ENCODE measurements at regions not wholly inside any gene's neighbourhood (a gene's known extent, or its start where the extent isn't known, plus 50 kb on each side); places are given as distances from the start of the nearest gene placed in this dataset.

DNA sequence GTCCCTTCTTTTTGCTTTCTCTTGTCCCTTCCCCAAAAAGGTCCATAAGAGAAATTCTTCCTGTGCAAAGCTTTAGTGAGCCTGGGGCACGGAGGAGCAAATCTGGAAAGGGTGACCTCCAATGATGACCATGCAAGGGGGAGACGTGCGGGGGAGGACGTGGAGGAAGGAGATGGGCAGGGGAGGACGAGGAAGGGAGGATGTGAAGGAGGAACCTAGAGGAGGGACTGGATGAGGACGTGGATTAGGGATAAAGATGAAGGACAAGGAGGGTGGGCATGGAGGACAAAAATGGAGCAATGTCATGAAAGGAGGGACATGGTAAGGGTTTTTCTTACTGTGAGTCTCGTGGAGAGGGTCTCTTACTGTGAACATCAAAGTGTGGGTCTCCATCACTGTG is 139.5 kb downstream of the ERMARD start:
- Histone ChIP-seq H3K36me3 (ENCODE audit: control insufficient read depth in 5 of 5, insufficient read depth in 5 of 5, low read length in 5 of 5) (no peaks in the 10 kb centered on the region), H3K27ac (ENCODE audit: low read depth, low read length) (no peak overlapping the region), H3K27me3 (ENCODE audit: control insufficient read depth in 5 of 5, insufficient read depth in 4 of 5, low read length in 5 of 5) (peaks cover 0 to 9% (median 0%) of the 10 kb centered on the region in 5 donors), H3K9me3 (ENCODE audit: control insufficient read depth in 5 of 5, low read length in 5 of 5) (peaks cover 0 to 9% (median 0%) of the 10 kb centered on the region in 5 donors), H3K9ac (ENCODE audit: low read length in 5 of 5) (no peak overlapping the region), H3K4me1 (ENCODE audit: control insufficient read depth in 5 of 5, insufficient read depth in 5 of 5, low read length in 5 of 5) (no peaks in the 10 kb centered on the region), H3K4me3 (ENCODE audit: low read depth in 1 of 5, low read length in 5 of 5) (no peak overlapping the region)

DNA sequence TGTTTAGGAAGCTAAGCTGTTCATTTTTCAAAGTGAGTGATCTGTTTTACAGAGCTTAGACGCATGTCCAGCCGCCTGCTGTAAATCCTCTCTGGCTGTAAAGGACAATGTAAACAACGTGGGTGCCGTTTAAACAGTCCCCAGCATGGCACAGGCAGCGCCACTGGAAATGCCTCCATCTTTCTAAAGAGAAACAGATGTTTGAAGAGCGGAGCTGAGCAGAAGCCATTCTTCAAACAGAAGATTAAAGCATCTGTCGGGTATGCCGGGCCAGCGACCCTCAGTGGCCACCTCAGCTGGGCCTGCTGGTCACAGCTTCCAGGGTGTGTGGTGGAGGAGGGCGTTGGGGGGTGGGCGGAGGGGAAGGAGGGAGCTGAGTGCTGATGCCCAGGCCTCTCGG is 138.6 kb downstream of the ERMARD start:
- H3K9me3 ChIP-seq (ENCODE audit: control insufficient read depth in 5 of 5, low read length in 5 of 5): peaks cover 0 to 15% (median 3%) of the 10 kb centered on the region in 5 donors

DNA sequence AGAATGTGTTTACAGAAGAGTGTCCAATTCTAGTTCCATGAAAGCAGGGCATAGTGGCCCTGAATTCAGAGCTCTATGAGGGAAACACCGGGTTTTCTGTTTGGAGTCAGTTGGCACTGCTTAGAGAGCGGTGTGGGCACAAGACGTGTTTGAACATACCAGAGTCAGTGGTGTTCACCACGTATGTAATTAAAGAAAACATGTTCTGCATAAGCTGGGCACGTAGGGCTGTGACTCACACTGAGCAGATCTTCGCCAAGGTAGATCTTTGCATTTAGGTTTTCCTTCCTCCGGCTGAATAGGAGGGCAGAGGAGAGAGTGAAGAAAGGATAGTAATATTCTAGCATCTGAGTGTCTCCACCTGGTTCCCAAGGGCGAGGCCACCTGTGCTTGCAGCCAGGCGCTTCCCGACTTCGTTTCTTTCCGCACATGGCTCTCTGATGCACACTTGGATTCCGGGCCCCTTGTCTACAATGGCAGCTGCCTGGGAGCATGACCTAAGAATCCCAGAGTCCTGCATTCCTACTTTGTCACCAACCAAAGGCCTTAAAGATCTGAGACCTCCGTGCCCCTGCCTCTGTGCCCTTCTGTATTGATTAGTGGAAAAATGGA is 136.2 kb downstream of the ERMARD start:
- H3K9me3 ChIP-seq (ENCODE audit: control insufficient read depth in 5 of 5, low read length in 5 of 5): peaks cover 0 to 15% (median 4%) of the 10 kb centered on the region in 5 donors
- H3K9ac ChIP-seq (ENCODE audit: low read length in 5 of 5): no peak overlapping the region
- H3K4me3 ChIP-seq (ENCODE audit: low read depth in 1 of 5, low read length in 5 of 5): no peak overlapping the region
- no peaks in the 10 kb centered on the region for H3K4me1 ChIP-seq (ENCODE audit: control insufficient read depth in 5 of 5, insufficient read depth in 5 of 5, low read length in 5 of 5)
- no peak overlapping the region for H3K27ac ChIP-seq (ENCODE audit: low read depth, low read length)
- peaks cover 0 to 13% (median 3%) of the 10 kb centered on the region in 5 donors for H3K27me3 ChIP-seq (ENCODE audit: control insufficient read depth in 5 of 5, insufficient read depth in 4 of 5, low read length in 5 of 5)
- no peaks in the 10 kb centered on the region for H3K36me3 ChIP-seq (ENCODE audit: control insufficient read depth in 5 of 5, insufficient read depth in 5 of 5, low read length in 5 of 5)

More for the DNA sequence above, 138.6 kb downstream of the ERMARD start:
- Histone ChIP-seq H3K27me3 (ENCODE audit: control insufficient read depth in 5 of 5, insufficient read depth in 4 of 5, low read length in 5 of 5) (peaks cover 0 to 9% (median 0%) of the 10 kb centered on the region in 5 donors), H3K36me3 (ENCODE audit: control insufficient read depth in 5 of 5, insufficient read depth in 5 of 5, low read length in 5 of 5) (no peaks in the 10 kb centered on the region), H3K9ac (ENCODE audit: low read length in 5 of 5) (no peak overlapping the region), H3K4me1 (ENCODE audit: control insufficient read depth in 5 of 5, insufficient read depth in 5 of 5, low read length in 5 of 5) (no peaks in the 10 kb centered on the region), H3K4me3 (ENCODE audit: low read depth in 1 of 5, low read length in 5 of 5) (no peak overlapping the region), H3K27ac (ENCODE audit: low read depth, low read length) (no peak overlapping the region)

DNA sequence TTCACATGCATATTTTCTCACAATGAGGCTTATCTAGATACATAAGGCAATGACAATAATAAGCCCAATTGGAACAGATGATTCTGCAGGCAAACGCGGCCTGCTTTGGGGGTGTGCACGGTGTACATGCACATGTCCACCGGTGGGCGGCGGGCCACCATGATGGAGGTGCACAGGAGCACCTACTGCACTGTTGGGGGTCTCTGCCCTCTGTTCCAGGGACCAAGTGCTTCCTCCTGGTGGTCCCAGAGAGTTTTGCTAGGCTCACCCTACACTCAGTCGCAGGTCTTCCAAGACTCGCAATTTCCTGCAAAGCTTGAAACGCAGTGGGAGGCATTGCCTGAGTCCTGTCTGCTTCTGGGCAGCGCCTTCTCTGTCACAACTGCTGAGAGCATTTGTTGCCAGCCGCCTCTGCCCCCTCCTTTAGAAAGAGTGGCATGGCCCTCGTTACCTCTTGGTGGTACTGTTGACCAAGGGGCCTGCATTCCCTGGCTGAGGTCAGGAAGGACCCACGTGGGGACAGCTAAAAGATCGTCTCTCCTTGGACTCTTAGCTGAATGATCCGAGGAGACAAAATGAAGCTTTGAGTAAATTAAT is 135.3 kb downstream of the ERMARD start:
- Histone ChIP-seq H3K9ac (ENCODE audit: low read length in 5 of 5) (no peak overlapping the region), H3K4me1 (ENCODE audit: control insufficient read depth in 5 of 5, insufficient read depth in 5 of 5, low read length in 5 of 5) (no peaks in the 10 kb centered on the region), H3K4me3 (ENCODE audit: low read depth in 1 of 5, low read length in 5 of 5) (no peak overlapping the region), H3K36me3 (ENCODE audit: control insufficient read depth in 5 of 5, insufficient read depth in 5 of 5, low read length in 5 of 5) (no peaks in the 10 kb centered on the region), H3K9me3 (ENCODE audit: control insufficient read depth in 5 of 5, low read length in 5 of 5) (peaks cover 0 to 13% (median 4%) of the 10 kb centered on the region in 5 donors), H3K27me3 (ENCODE audit: control insufficient read depth in 5 of 5, insufficient read depth in 4 of 5, low read length in 5 of 5) (peaks cover 0 to 20% (median 5%) of the 10 kb centered on the region in 5 donors), H3K27ac (ENCODE audit: low read depth, low read length) (no peak overlapping the region)

DNA sequence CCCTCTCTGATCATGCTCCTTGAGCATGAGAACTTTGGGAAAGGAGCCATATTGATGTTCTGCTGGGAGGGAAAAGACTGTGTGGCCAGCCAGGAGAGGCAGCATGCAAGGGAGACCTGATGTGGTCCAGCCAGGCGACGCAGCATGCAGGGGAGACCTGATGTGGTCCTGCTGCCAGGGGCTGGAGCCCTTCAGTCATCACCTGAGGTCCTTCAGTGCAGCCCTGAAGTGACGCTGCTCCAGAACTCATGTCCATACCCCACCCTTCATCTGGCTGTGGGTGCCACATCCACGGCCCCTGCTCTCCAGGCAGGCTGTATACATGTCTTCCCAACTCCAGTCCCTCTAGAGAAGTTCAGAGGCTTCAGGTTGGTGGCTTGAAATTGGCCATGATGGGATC is 134.4 kb downstream of the ERMARD start:
- Histone ChIP-seq H3K36me3 (ENCODE audit: control insufficient read depth in 5 of 5, insufficient read depth in 5 of 5, low read length in 5 of 5) (no peaks in the 10 kb centered on the region), H3K27ac (ENCODE audit: low read depth, low read length) (no peak overlapping the region), H3K9ac (ENCODE audit: low read length in 5 of 5) (no peak overlapping the region), H3K27me3 (ENCODE audit: control insufficient read depth in 5 of 5, insufficient read depth in 4 of 5, low read length in 5 of 5) (peaks cover 0 to 20% (median 5%) of the 10 kb centered on the region in 5 donors), H3K4me3 (ENCODE audit: low read depth in 1 of 5, low read length in 5 of 5) (no peak overlapping the region), H3K9me3 (ENCODE audit: control insufficient read depth in 5 of 5, low read length in 5 of 5) (peaks cover 0 to 8% (median 4%) of the 10 kb centered on the region in 5 donors), H3K4me1 (ENCODE audit: control insufficient read depth in 5 of 5, insufficient read depth in 5 of 5, low read length in 5 of 5) (no peaks in the 10 kb centered on the region)

DNA sequence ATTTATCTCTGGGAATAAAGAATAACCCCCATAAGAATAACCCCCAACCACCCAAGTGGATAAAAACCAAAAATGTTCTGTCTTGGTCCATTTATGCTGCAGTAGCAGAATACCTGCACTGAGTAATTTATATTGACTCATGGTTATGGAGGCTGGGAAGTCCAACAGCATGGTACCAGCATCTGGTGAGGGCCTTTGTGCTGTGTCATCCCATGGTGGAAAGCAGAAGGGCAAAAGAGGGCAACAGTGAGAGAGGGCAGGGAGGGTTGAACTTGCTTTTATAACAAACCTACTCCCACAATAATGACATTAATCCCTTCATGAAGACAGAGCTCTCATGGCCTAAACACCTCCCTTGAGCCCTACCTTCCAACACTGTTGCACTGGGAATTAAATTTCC is 133.7 kb downstream of the ERMARD start:
- H3K4me1 ChIP-seq (ENCODE audit: control insufficient read depth in 5 of 5, insufficient read depth in 5 of 5, low read length in 5 of 5): no peaks in the 10 kb centered on the region
- no peak overlapping the region for H3K9ac ChIP-seq (ENCODE audit: low read length in 5 of 5)
- H3K36me3 ChIP-seq (ENCODE audit: control insufficient read depth in 5 of 5, insufficient read depth in 5 of 5, low read length in 5 of 5): no peaks in the 10 kb centered on the region
- no peak overlapping the region for H3K4me3 ChIP-seq (ENCODE audit: low read depth in 1 of 5, low read length in 5 of 5)
- peaks cover 0 to 8% (median 4%) of the 10 kb centered on the region in 5 donors for H3K9me3 ChIP-seq (ENCODE audit: control insufficient read depth in 5 of 5, low read length in 5 of 5)
- peaks cover 0 to 20% (median 5%) of the 10 kb centered on the region in 5 donors for H3K27me3 ChIP-seq (ENCODE audit: control insufficient read depth in 5 of 5, insufficient read depth in 4 of 5, low read length in 5 of 5)
- no peak overlapping the region for H3K27ac ChIP-seq (ENCODE audit: low read depth, low read length)

DNA sequence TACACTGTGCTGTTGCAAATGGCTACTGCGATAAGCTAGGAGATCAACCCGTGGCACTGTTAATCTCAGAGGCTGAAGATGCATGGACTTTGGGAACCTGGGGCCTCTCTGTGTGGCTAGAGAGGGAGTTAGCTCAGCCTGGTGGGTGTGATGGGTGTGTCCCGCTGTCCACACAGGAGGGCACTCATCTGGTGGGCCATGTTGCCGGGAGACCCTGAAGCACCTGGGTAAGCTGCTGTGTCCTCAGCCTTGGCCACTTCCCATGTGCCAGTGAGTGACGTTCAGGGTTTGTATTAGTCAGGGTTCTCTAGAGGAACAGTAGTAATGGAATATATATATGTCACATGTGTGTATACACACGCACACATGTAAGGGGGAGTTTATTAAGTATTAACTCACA is 132.7 kb downstream of the ERMARD start:
- Histone ChIP-seq H3K4me3 (ENCODE audit: low read depth in 1 of 5, low read length in 5 of 5) (no peak overlapping the region), H3K27ac (ENCODE audit: low read depth, low read length) (no peak overlapping the region), H3K27me3 (ENCODE audit: control insufficient read depth in 5 of 5, insufficient read depth in 4 of 5, low read length in 5 of 5) (peaks cover 0 to 20% (median 10%) of the 10 kb centered on the region in 5 donors)

DNA sequence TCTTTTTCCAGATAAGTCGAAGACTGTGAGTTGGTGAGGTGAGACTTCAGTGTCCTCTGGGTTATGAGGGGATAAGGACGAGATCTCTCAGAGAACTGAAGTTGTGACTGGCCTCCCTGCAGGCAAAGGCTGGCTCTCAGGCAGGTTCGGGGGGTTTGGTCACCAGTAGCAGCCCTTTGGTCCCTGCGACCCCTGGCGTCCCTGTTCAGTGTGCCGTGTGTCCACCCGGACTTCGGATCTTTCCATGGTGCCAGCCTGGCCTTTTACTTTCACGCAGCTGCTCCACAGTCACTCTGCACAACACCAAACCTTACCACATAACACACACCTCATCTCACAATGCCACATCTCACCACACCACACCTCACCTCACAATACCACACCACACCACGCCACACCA is 131.9 kb downstream of the ERMARD start:
- Histone ChIP-seq H3K27me3 (ENCODE audit: control insufficient read depth in 5 of 5, insufficient read depth in 4 of 5, low read length in 5 of 5) (peaks cover 0 to 19% (median 10%) of the 10 kb centered on the region in 5 donors), H3K4me3 (ENCODE audit: low read depth in 1 of 5, low read length in 5 of 5) (no peak overlapping the region), H3K36me3 (ENCODE audit: control insufficient read depth in 5 of 5, insufficient read depth in 5 of 5, low read length in 5 of 5) (no peaks in the 10 kb centered on the region), H3K27ac (ENCODE audit: low read depth, low read length) (no peak overlapping the region), H3K9ac (ENCODE audit: low read length in 5 of 5) (no peak overlapping the region), H3K4me1 (ENCODE audit: control insufficient read depth in 5 of 5, insufficient read depth in 5 of 5, low read length in 5 of 5) (peaks cover 0 to 4% (median 0%) of the 10 kb centered on the region in 5 donors), H3K9me3 (ENCODE audit: control insufficient read depth in 5 of 5, low read length in 5 of 5) (peaks cover 0 to 8% (median 4%) of the 10 kb centered on the region in 5 donors)

More for the DNA sequence above, 132.7 kb downstream of the ERMARD start:
- H3K4me1 ChIP-seq (ENCODE audit: control insufficient read depth in 5 of 5, insufficient read depth in 5 of 5, low read length in 5 of 5): no peaks in the 10 kb centered on the region
- H3K9me3 ChIP-seq (ENCODE audit: control insufficient read depth in 5 of 5, low read length in 5 of 5): peaks cover 0 to 8% (median 4%) of the 10 kb centered on the region in 5 donors
- no peak overlapping the region for H3K9ac ChIP-seq (ENCODE audit: low read length in 5 of 5)
- H3K36me3 ChIP-seq (ENCODE audit: control insufficient read depth in 5 of 5, insufficient read depth in 5 of 5, low read length in 5 of 5): no peaks in the 10 kb centered on the region

DNA sequence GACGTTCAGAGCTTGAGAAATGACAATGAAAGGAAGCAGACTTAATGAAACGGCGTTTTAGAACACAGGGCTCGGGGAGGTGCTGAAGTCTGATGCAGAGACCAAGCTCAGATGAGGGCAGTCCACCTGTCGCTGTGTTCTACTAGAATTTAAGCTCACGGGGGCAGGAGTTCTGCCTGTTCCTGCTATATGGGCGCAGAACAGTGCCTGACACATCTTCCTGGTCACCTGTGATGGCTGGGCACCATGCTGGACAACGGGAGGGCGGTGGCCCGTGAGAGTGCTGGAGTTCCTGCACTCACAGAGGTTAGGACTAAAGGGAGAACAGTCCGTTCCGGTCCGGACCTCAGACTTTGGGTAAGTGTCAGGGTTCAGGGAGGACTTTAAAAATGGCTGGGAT is 130.6 kb downstream of the ERMARD start:
- no peaks in the 10 kb centered on the region for H3K36me3 ChIP-seq (ENCODE audit: control insufficient read depth in 5 of 5, insufficient read depth in 5 of 5, low read length in 5 of 5)
- H3K9ac ChIP-seq (ENCODE audit: low read length in 5 of 5): no peak overlapping the region
- H3K27me3 ChIP-seq (ENCODE audit: control insufficient read depth in 5 of 5, insufficient read depth in 4 of 5, low read length in 5 of 5): peaks cover 0 to 17% (median 10%) of the 10 kb centered on the region in 5 donors
- H3K4me3 ChIP-seq (ENCODE audit: low read depth in 1 of 5, low read length in 5 of 5): no peak overlapping the region
- peaks cover 0 to 4% (median 0%) of the 10 kb centered on the region in 5 donors for H3K4me1 ChIP-seq (ENCODE audit: control insufficient read depth in 5 of 5, insufficient read depth in 5 of 5, low read length in 5 of 5)
- no peak overlapping the region for H3K27ac ChIP-seq (ENCODE audit: low read depth, low read length)
- H3K9me3 ChIP-seq (ENCODE audit: control insufficient read depth in 5 of 5, low read length in 5 of 5): peaks cover 0 to 8% (median 4%) of the 10 kb centered on the region in 5 donors

DNA sequence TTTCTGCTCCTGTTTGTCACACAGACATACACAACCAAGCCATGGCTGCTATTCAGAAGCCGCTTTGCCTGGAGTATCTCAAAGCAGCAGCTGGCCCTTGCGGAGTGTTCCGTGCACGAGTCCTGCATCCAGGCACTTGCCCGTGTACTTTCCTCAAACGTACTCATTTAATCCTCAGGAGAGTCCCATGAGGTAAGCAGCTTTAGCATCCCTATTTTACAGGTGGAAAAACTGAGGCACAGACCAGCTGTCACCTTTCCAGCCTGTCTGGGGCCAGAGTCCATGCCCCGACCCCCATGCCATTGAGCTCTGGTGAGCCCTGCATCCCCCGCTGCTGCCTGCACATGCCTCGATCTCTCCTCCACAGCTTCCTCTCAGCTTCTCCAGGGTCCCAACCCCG is 130.0 kb downstream of the ERMARD start:
- H3K4me3 ChIP-seq (ENCODE audit: low read depth in 1 of 5, low read length in 5 of 5): no peak overlapping the region
- H3K9ac ChIP-seq (ENCODE audit: low read length in 5 of 5): no peak overlapping the region
- peaks cover 0 to 17% (median 10%) of the 10 kb centered on the region in 5 donors for H3K27me3 ChIP-seq (ENCODE audit: control insufficient read depth in 5 of 5, insufficient read depth in 4 of 5, low read length in 5 of 5)
- H3K4me1 ChIP-seq (ENCODE audit: control insufficient read depth in 5 of 5, insufficient read depth in 5 of 5, low read length in 5 of 5): peaks cover 0 to 4% (median 0%) of the 10 kb centered on the region in 5 donors
- peaks cover 0 to 8% (median 4%) of the 10 kb centered on the region in 5 donors for H3K9me3 ChIP-seq (ENCODE audit: control insufficient read depth in 5 of 5, low read length in 5 of 5)
- no peaks in the 10 kb centered on the region for H3K36me3 ChIP-seq (ENCODE audit: control insufficient read depth in 5 of 5, insufficient read depth in 5 of 5, low read length in 5 of 5)
- H3K27ac ChIP-seq (ENCODE audit: low read depth, low read length): no peak overlapping the region
